Activated CD4-positive, alpha-beta T cell treated with anti-CD3 and anti-CD28 coated beads for 4 hours (primary cell): ENCODE measurements at regions not wholly inside any gene's neighbourhood (a gene's known extent, or its start where the extent isn't known, plus 50 kb on each side); places are given as distances from the start of the nearest gene placed in this dataset.
"Not testable (repeated sequence)": the region's sequence is repeated elsewhere in the genome, so short reads cannot be mapped to it uniquely, and the experiment has no call there.

ENCODE experiments used
- DNase-seq, 2 donors: peaks; one replicate each; pipeline ENCODE4 v3.0.0-alpha.2; 2020

- DNase-seq: no peak
These were observed 144.3 kb downstream of the FCRL5 start for GRCh38 chr1:157407917-157408525.

GRCh38 chr1:157407367-157407766 is 144.9 kb downstream of the FCRL5 start:
- no peak for DNase-seq

DNA sequence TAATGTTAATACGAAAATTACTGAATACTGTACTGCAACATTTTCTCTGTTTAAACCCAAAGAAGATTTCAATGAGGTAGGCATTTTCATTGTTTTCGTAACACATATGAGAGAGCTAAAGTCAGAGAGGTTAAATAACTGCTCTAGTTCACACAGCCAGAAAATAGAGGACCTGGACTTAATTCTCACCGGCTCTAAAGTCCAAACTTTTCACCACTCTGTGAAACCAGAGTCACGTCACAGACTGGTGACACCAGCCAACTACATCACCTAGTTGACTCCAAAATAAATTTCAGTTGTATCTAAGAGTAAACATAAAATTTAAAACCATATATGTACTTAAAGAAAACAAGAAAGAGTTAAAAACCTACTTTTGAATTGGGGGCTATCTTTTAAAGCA is 146.7 kb downstream of the FCRL5 start:
- no peak for DNase-seq

DNA sequence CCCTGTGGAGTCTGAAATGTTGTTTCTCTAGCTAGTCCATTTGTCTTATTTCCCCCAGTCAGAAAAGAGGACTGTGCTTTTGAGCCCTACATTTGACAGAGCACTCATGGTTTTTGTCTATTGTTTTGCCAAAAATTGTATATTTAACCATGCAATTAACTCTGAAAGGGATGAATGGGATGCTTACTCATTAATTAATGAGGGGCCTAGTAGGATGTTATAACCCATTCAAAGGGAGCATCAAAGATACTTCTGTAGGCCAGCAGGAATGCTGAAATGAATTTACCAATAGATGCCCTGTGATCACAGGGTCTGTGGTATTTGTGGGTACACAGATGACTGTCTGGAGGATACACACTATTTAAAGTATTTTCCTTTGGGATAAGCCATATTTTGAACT is 147.7 kb downstream of the FCRL5 start:
- DNase-seq: no peak

- no peak for DNase-seq
These were observed 148.2 kb downstream of the FCRL5 start for GRCh38 chr1:157404063-157404501.

DNA sequence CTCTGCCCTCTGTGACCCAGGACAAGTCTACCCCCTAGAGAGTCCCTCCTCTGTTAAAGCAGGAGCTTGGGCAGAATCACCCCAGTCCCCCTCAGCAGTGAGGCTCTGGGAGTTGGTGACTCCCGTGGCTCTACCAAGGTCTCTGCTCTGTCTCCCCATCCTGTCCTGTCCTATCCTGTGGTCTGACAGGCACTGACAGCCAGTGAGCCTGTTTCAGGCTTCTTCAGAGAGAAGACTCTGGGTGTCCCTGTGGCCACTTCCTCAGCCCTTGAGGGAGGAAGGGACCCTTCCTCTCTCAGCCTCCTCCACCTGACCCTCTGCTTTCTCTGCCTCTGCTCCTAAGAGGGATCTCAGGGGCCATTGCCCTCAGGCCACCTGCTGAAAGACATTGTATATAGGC is 148.7 kb downstream of the FCRL5 start:
- no peak for DNase-seq

GRCh38 chr1:157403203-157403602 is 149.1 kb downstream of the FCRL5 start:
- no peak for DNase-seq

GRCh38 chr1:157400766-157401165 is 151.5 kb downstream of the FCRL5 start:
- DNase-seq: no peak

GRCh38 chr1:157399984-157400382 is 152.3 kb downstream of the FCRL5 start:
- DNase-seq: no peak

GRCh38 chr1:157399343-157399983 is 152.9 kb downstream of the FCRL5 start:
- no peak for DNase-seq

DNA sequence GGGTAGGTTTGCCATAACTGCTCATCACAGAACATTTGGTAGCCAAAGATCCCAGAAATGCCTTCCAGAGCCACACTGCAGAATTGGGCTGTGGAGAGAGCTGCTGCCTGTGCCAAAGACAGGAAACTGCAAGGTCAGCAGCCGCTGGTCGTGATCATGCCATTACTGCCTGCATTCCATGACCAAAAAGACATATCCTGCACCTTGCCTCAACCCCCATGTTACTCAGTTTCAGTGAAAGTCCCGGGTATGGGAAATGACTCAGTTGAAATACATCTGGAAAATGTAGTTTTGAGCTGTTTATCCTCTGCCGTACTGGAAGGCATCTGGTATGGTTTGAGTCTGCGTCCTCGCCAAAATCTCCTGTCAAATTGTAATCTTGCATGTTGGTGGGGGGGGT is 161.7 kb downstream of the FCRL5 start:
- DNase-seq: no peak

DNA sequence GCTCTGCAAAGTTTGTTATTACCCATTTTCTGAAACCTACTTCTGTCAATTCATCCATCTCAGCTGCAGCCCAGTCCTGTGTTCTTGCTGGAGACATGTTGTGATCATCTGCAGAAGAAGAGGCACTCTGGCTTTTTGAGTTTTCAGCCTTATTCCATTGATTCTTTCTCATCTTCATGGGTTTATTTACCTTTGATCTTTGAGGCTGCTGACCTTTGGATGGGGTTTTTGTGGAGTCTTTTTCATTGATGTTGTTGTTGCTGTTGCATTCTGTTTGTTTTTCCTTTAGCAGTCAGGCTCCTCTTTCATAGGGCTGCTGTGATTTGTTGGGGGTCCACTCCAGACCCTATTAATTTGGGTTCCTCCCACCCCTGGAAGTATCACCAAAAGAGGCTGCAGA is 164.3 kb downstream of the FCRL5 start:
- DNase-seq: no peak

GRCh38 chr1:157384258-157384657 is 168.1 kb downstream of the FCRL5 start:
- no peak for DNase-seq

DNA sequence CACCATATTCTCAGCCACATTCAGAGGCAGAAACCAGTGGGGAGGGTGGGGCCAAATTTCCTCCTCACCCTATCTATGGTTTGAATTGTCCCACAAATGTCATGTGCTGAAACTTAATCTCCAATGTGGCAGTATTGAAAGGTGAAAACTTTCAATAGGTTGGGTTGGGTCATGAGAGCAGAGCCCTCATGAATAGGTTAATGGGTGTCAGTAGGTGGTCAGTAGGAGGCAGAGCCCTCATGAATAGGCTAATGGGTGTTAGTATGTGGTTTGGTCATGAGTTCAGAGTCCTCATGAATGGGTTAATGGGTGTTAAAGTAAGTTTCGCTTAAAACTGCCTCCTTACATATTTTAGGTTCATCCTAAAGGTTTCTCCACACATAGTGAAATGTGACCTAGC is 170.0 kb downstream of the FCRL5 start:
- no peak for DNase-seq

DNA sequence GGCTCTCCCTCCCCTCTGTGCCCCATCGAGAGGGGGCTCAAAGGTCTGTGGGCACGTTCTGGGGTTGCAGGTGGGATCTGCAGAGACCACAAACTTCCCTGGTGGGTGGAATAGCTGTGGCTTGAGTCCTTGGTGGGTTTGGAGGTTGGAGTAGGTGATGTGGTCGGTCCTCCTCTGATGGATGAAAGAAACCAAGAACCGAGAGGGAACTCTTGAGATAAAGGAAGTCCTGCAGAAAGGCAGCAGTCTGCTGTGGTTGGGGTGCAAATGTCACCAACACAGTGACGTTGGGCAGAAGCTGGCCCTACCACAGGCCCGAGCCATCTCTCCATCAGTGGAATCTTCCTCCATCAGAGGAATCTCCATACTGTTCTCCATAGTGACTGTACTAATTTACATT is 171.8 kb downstream of the FCRL5 start:
- no peak for DNase-seq

- not testable (repeated sequence) for DNase-seq
These were observed 175.0 kb downstream of the FCRL5 start for GRCh38 chr1:157377280-157377713.

GRCh38 chr1:157376681-157377080 is 175.6 kb downstream of the FCRL5 start:
- no peak for DNase-seq

GRCh38 chr1:157372311-157372710 is 180.0 kb downstream of the FCRL5 start:
- DNase-seq: not testable (repeated sequence)

GRCh38 chr1:157371826-157372225 is 180.5 kb downstream of the FCRL5 start:
- DNase-seq: no peak

- DNase-seq: no peak
These were observed 181.1 kb downstream of the FCRL5 start for GRCh38 chr1:157371221-157371620.

- no peak for DNase-seq
These were observed 181.6 kb downstream of the FCRL5 start for GRCh38 chr1:157370698-157371097.

DNA sequence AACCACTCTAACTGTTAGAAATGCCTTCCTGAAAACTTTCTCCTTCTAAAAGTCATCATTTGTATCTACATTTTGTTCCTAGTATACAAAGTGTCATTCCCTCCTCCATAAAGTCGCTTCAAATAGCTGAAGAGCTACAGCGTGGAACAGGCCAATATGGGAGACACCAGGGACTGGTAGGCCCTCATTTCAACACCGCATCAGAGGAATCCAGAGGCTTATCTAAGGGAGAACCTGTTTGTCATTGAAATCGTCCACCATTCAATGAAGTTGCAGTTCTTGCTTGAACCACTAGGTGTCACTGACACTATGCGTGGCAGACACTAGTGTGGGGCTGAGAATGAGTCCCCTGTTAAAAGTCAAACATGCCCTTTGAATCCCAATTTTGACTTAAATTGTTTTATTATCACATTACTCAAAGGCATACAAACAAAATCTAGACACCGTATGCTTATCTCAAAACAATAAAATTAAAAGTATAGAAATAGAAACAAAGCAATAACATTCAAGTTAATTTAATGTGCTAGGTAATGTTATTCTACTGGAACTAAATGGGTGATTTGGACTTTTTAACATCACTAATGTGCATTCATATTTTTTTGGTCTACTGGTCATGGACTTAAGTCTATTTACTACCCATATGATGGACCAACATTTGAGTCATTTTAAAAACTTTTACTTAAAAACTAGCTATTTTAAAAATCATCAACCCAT is 182.3 kb downstream of the FCRL5 start:
- peak in 1 of 2 donors; percentile 45 for DNase-seq

- DNase-seq: not testable (repeated sequence)
These were observed 183.4 kb downstream of the FCRL5 start for GRCh38 chr1:157368941-157369340.

DNA sequence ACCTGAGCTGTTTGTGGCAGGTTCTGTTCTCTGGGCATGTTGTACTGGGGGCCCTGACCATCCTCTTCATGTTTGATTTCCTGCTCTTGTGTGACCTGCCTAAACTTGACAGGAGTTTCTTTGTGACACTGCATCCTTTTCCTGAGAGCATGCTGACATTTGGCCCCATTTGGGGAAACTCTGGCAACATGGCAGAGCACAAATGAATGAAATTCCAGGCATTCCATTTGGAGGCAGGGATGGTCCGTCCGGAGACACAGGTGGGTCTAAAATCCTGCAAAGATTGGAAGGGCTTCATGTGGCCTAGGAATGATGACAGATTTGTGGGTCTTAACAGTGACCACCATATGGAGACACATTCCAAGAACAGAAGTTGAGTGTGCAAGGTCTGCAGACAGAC is 184.0 kb downstream of the FCRL5 start:
- no peak for DNase-seq
